ENCODE measurements at regions not wholly inside any gene's neighbourhood (a gene's known extent, or its start where the extent isn't known, plus 50 kb on each side); places are given as distances from the start of the nearest gene placed in this dataset.

DNA sequence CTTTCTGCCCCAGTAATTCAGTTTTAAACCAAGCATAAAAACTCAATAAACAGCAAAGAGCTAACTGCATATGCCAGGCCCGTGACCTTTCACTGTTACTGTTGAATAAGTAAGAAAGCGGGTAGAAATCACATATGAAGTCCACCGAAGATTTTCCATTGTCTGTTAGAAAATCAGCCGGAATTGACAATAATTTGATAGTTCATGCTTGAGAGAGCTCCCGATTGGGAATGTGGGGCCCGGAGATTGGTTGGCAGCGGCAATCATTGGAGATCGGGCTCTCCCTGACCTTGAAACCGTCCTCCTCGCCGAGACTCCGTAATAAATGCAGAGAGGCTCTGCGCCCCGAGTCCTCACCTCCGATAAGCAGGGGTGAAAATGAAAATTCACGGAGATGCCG, 709.6 kb downstream of the BRD1 start:
- H4K20me1 ChIP-seq (ENCODE audit: control insufficient read depth, insufficient read depth, low read length, poor library complexity, severe bottlenecking), result no peaks in the 10 kb centered on the region
- H3K9ac ChIP-seq (ENCODE audit: low read length), result no peak overlapping the region
- CTCF ChIA-PET, result no interaction called here
- no peak overlapping the region for H3K27ac Mint-ChIP-seq
- no peaks in the 10 kb centered on the region for H3K4me1 ChIP-seq (ENCODE audit: control insufficient read depth in 2 of 2, insufficient read depth in 2 of 2, low read length in 2 of 2)
- H3K27me3 ChIP-seq (replicated peaks in 1 of 4; ENCODE audit: control extremely low read depth in 1 of 4, control insufficient read depth in 3 of 4, insufficient read depth in 4 of 4, low read length in 3 of 4), result peaks cover 0 to 2% (median 0%) of the 10 kb centered on the region in 4 experiments
- intact Hi-C loops (cut with micrococcal nuclease), result no loop called here
- no peak overlapping the region for H3K27ac ChIP-seq (ENCODE audit: low read length in 2 of 2)
- WGBS (ENCODE audit: insufficient coverage), result 96% methylated on average over 16 of the region's 17 CpGs
- POLR2A ChIA-PET, result no interaction called here
- H3K4me2 ChIP-seq (replicated peaks; ENCODE audit: low read depth, low read length, poor library complexity, severe bottlenecking), result no peak overlapping the region
- no peak overlapping the region for H3K4me3 Mint-ChIP-seq
- DNase-seq (no peak), ATAC-seq (ENCODE audit: low read depth) (no peak)
- H2AFZ ChIP-seq (ENCODE audit: insufficient read depth, low read depth, low read length, poor library complexity, severe bottlenecking), result no peak overlapping the region
- no peaks in the 10 kb centered on the region for H3K27me3 Mint-ChIP-seq
- H3K4me1 Mint-ChIP-seq, result no peaks in the 10 kb centered on the region
- no peaks in the 10 kb centered on the region for H3K36me3 ChIP-seq (replicated peaks in 1 of 2; ENCODE audit: control extremely low read depth in 1 of 2, control insufficient read depth in 1 of 2, extremely low read depth in 1 of 2, insufficient read depth in 2 of 2, low read length in 1 of 2)
- TF ChIP-seq, protein P1, sequence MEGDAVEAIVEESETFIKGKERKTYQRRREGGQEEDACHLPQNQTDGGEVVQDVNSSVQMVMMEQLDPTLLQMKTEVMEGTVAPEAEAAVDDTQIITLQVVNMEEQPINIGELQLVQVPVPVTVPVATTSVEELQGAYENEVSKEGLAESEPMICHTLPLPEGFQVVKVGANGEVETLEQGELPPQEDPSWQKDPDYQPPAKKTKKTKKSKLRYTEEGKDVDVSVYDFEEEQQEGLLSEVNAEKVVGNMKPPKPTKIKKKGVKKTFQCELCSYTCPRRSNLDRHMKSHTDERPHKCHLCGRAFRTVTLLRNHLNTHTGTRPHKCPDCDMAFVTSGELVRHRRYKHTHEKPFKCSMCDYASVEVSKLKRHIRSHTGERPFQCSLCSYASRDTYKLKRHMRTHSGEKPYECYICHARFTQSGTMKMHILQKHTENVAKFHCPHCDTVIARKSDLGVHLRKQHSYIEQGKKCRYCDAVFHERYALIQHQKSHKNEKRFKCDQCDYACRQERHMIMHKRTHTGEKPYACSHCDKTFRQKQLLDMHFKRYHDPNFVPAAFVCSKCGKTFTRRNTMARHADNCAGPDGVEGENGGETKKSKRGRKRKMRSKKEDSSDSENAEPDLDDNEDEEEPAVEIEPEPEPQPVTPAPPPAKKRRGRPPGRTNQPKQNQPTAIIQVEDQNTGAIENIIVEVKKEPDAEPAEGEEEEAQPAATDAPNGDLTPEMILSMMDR (IDR thresholded peaks at IDR 0.05), result no peak
- TF ChIP-seq EZH2 (IDR thresholded peaks at IDR 0.05; ENCODE audit: borderline replicate concordance, insufficient read depth, low read depth, low read length, poor library complexity, severe bottlenecking), result no peak
- no peak overlapping the region for H3K4me3 ChIP-seq (ENCODE audit: control extremely low read depth in 1 of 5, extremely low read depth in 1 of 5, insufficient read depth in 1 of 5, low read depth in 2 of 5, low read length in 4 of 5)
- no peaks in the 10 kb centered on the region for H3K79me2 ChIP-seq (ENCODE audit: control insufficient read depth, insufficient read depth, low read length)
- H3K9me3 Mint-ChIP-seq (ENCODE audit: insufficient read depth), result peaks cover 3% of the 10 kb centered on the region
- H3K9me3 ChIP-seq (ENCODE audit: control extremely low read depth in 1 of 3, control insufficient read depth in 2 of 3, insufficient read depth in 1 of 3, low read length in 2 of 3), result peaks cover 0 to 27% (median 0%) of the 10 kb centered on the region in 3 donors

DNA sequence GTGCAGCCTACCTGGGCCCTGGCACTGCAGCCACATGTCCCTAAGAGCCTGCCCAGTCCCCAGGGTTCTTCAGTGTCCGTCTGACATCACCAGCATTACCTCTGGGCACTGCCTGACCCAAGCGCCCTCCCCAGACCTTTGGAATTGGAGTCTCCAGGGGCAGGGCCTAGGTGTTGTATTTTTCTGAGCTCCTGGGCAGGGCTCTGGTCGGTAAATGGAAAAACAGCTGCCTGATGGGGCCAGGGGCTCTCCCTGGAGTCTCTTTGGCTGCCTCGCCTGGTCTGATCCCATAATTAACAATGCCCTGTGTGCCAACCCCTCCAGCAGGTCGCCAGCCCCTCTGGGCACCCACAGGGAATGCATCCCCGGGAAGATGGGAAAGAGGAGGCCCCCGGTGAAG, 710.2 kb downstream of the BRD1 start:
- intact Hi-C loops (cut with micrococcal nuclease), result no loop called here
- H4K20me1 ChIP-seq (ENCODE audit: control insufficient read depth, insufficient read depth, low read length, poor library complexity, severe bottlenecking), result no peaks in the 10 kb centered on the region
- no peaks in the 10 kb centered on the region for H3K4me1 ChIP-seq (ENCODE audit: control insufficient read depth in 2 of 2, insufficient read depth in 2 of 2, low read length in 2 of 2)
- peaks cover 0 to 26% (median 0%) of the 10 kb centered on the region in 3 donors for H3K9me3 ChIP-seq (ENCODE audit: control extremely low read depth in 1 of 3, control insufficient read depth in 2 of 3, insufficient read depth in 1 of 3, low read length in 2 of 3)
- H3K9me3 Mint-ChIP-seq (ENCODE audit: insufficient read depth), result no peaks in the 10 kb centered on the region
- no peaks in the 10 kb centered on the region for H3K27me3 Mint-ChIP-seq
- ATAC-seq (ENCODE audit: low read depth) (no peak), DNase-seq (no peak)
- TF ChIP-seq, protein P1 (IDR thresholded peaks at IDR 0.05), result no peak
- TF ChIP-seq EZH2 (IDR thresholded peaks at IDR 0.05; ENCODE audit: borderline replicate concordance, insufficient read depth, low read depth, low read length, poor library complexity, severe bottlenecking), result no peak
- ChIA-PET CTCF (no interaction called here), POLR2A (no interaction called here)
- H3K27me3 ChIP-seq (replicated peaks in 1 of 4; ENCODE audit: control extremely low read depth in 1 of 4, control insufficient read depth in 3 of 4, insufficient read depth in 4 of 4, low read length in 3 of 4), result peaks cover 0 to 2% (median 0%) of the 10 kb centered on the region in 4 experiments
- no peak overlapping the region for H3K27ac Mint-ChIP-seq
- H2AFZ ChIP-seq (ENCODE audit: insufficient read depth, low read depth, low read length, poor library complexity, severe bottlenecking), result no peak overlapping the region
- H3K4me3 ChIP-seq (ENCODE audit: control extremely low read depth in 1 of 5, extremely low read depth in 1 of 5, insufficient read depth in 1 of 5, low read depth in 2 of 5, low read length in 4 of 5), result no peak overlapping the region
- H3K4me1 Mint-ChIP-seq, result no peaks in the 10 kb centered on the region
- no peak overlapping the region for H3K4me3 Mint-ChIP-seq
- no peaks in the 10 kb centered on the region for H3K79me2 ChIP-seq (ENCODE audit: control insufficient read depth, insufficient read depth, low read length)
- WGBS (ENCODE audit: insufficient coverage), result 87% methylated on average over 6 of the region's 7 CpGs
- no peak overlapping the region for H3K27ac ChIP-seq (ENCODE audit: low read length in 2 of 2)
- no peak overlapping the region for H3K9ac ChIP-seq (ENCODE audit: low read length)
- no peak overlapping the region for H3K4me2 ChIP-seq (replicated peaks; ENCODE audit: low read depth, low read length, poor library complexity, severe bottlenecking)
- no peaks in the 10 kb centered on the region for H3K36me3 ChIP-seq (replicated peaks in 1 of 2; ENCODE audit: control extremely low read depth in 1 of 2, control insufficient read depth in 1 of 2, extremely low read depth in 1 of 2, insufficient read depth in 2 of 2, low read length in 1 of 2)
